ENCODE measurements at regions not wholly inside any gene's neighbourhood (a gene's known extent, or its start where the extent isn't known, plus 50 kb on each side); places are given as distances from the start of the nearest gene placed in this dataset.
"Not testable (repeated sequence)": the region's sequence is repeated elsewhere in the genome, so short reads cannot be mapped to it uniquely, and the experiment has no call there.

GRCh38 chr6:19603721-19604120, 233.4 kb upstream of the ID4 start:
- no peak for DNase-seq (ENCODE audit: low read depth in 3 of 3)

DNA sequence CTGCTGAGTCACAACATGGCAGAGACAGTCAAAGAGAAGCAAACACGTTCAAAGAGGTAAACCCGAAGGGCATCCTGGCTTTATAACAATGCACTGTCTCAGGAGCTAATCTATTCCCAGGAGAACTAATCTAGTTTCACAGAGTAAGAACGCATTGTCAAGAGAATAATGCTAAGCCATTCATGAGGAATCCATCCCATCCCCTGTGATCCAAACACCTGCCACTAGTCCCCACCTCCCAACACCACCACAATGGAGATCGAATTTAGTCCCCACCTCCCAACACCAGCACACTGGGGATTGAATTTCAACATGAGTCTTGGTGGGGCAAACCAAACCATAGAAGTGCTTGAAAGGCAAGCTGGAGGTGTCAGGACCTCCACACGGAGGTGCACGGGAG, 231.5 kb upstream of the ID4 start:
- no peak for DNase-seq (ENCODE audit: low read depth in 3 of 3)

- no peak for DNase-seq (ENCODE audit: low read depth in 3 of 3)
These were observed 228.6 kb upstream of the ID4 start for GRCh38 chr6:19608546-19608945.

- DNase-seq (ENCODE audit: low read depth in 3 of 3), result no peak
These were observed 227.1 kb upstream of the ID4 start for GRCh38 chr6:19609972-19610641.

GRCh38 chr6:19612672-19613466, 224.3 kb upstream of the ID4 start:
- DNase-seq (ENCODE audit: low read depth in 3 of 3), result not testable (repeated sequence)

DNA sequence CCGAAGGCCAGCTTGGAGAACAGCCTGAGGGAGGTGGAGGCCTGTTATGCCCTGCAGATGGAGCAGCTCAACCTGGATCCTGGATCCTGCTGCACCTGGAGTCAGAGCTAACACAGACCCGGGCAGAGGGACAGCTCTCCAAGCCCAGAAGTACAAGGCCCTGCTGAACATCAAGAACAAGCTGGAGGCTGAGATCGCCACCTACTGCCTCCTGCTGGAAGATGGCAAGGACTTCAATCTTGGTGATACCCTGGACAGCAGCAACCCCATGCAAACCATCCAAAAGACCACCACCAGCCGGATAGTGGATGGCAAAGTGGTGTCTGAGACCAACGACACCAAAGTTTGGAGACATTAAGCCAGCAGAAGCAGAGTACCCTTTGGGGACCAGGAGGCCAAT, 223.5 kb upstream of the ID4 start:
- no peak for DNase-seq (ENCODE audit: low read depth in 3 of 3)

- DNase-seq (ENCODE audit: low read depth in 3 of 3), result no peak
These were observed 221.1 kb upstream of the ID4 start for GRCh38 chr6:19616022-19616421.

DNA sequence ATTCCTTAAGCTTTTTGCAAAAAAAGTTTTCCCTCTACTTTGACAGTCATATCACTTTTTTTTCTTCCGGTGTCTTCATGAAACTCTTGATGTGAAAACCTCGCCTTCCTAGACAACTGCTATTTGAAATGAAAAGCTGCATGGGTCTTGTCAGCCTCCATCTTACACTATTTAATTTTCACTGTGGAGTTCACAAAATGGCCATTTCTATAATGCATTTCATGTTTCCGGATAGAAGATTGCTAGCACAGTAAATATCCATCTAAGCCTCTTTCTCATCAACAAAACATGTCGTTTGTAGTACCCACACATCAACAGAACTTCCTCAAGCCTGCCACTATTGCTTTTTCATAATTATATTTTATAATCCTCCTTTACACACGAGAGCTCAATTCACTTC, 204.9 kb upstream of the ID4 start:
- no peak for DNase-seq (ENCODE audit: low read depth in 3 of 3)

DNA sequence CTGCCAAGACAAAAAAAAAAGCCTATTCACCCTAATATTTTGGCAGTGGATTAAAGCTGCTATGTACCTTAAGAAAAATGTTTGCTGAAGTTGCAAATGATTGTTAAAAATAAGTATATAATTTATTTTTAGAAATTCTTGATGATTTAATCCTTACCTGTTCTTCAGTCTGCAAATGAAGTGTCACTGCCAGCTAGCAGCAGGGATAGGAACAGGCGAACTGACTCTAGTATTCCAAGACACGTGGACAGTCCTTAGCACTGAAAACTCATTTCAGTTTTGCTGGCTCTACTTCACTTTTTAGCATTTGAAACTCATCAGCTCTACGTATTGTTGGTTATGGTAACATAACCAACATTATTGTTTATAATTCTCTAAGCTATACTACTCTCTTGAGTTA, 204.4 kb upstream of the ID4 start:
- no peak for DNase-seq (ENCODE audit: low read depth in 3 of 3)

DNA sequence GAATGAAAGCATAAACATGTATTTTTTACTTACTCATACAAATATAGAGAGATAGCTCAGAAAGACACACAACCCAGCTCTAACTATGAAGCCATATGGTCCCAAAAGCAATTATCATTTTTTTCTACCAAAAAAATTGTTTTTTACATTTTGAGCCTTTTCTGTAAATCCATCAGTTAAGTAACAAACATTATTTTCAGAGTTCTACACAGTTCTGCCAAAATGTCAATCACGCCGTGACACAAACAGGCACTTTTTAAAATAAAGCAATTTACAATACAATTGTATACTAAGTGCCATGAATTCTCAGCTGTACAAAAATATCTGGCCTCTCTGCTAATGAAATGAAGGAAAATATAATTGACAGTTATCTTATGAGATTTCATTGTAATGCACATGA, 201.4 kb upstream of the ID4 start:
- no peak for DNase-seq (ENCODE audit: low read depth in 3 of 3)

DNA sequence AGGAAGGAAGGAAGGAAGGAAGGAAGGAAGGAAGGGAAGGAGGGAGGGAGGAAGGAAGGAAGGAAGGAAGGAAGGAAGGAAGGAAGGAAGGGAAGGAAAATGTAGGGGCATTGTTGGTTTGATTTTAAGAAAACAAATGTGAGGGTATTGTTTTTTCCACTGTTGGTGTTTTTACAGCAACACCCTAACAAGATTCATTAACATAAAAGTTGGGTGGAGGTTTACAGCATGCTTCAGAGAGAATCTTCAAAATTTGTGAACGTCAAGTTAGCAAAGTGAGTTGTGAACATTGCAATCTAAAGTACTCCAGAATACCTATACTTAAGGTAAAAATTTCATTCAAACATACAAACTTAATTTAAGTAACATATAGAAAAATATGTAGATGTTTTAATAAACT, 200.2 kb upstream of the ID4 start:
- DNase-seq (ENCODE audit: low read depth in 3 of 3), result no peak

DNA sequence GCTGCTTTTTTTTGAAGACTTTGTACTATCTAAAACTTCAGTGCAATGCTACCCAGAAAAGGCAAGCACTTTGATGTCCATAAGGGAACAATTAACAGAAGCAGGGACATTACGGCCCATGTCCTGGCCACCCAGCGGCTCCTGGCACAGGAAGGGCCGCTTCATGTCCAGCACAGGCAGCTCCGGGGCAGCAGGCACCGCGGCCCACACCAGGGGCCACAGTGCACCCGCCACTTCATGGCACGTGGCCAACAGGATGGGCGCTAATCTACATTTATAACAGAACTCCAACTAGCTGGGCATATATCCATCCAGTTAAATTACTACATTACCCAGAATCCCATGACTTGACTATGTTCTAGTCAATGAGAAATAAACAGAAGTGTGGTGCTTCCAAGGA, 198.2 kb upstream of the ID4 start:
- DNase-seq (ENCODE audit: low read depth in 3 of 3), result no peak

DNA sequence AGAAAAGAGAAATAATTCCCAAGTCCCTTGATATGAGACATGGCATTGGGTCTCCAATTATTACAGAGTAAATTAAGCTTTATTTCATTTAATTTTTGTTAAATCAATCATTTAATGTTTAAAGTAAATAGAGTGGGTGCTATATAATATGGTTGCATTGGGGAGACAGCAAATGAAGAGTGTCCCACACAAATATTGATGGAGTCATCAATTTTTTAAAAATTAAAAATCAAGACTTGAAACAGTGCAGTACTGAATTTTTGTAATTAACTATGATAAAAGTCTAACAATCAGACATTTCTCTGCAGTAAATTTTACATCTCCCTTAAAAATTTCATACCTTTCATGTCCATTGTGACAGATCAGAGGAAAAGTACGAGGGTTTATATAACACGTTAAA, 193.9 kb upstream of the ID4 start:
- DNase-seq (ENCODE audit: low read depth in 3 of 3), result no peak

DNA sequence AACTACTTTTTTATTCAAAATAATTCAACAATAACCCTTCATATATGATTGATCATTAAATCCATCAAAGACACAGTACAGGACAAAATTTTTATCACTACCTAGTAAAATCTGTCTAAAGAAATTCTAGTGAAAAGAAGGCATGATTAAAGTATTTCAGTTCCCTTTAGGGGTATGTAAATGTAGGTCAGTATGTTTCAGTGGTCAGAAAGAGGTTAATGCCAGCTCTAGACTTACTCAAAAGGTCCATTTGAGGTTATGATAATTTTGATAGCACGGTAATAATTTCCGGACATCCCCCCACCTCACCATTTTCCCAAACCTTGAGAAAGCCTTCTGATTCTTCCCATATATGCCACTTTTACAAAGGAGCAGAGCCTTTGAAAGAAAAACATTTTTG, 193.5 kb upstream of the ID4 start:
- no peak for DNase-seq (ENCODE audit: low read depth in 3 of 3)

GRCh38 chr6:19655744-19656143, 181.4 kb upstream of the ID4 start:
- DNase-seq (ENCODE audit: low read depth in 3 of 3), result no peak

DNA sequence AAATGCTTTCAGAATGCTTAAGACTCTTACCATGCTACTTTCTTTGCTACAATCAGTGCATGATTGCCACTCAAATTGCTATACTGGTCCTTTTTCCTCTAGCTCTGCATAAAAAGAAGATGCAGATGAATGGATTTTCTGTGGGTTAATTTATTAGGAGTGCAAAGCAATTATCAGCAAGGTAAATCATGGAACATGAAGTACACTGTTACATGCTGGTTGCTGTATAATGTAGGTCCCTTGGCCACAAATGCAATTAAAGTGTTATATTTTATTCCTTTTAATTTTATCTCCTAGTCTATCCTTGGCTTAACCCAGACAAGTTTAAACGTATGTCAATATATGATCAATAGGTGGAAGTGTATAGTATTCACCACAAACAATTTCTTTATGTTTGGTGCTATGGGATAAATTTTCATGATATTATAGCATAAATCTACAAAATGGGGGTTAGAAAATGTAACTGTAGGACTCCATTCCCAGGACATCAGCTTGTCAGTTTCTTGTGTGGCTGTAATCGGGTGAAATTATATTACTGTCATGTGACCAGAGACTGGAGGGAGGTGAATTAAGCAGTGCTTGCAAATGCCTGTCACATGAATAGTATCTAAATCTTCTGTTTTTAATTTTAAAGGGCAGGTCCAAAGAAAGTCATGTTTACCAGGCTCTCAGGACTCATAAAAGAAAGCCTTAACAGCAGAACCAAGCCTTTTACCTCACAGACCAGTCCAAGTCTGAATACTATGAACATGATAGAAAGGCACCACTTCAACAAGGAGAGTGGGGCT, 176.9 kb upstream of the ID4 start:
- no peak for DNase-seq (ENCODE audit: low read depth in 3 of 3)

- DNase-seq (ENCODE audit: low read depth in 3 of 3), result no peak
These were observed 174.3 kb upstream of the ID4 start for GRCh38 chr6:19662911-19663310.

DNA sequence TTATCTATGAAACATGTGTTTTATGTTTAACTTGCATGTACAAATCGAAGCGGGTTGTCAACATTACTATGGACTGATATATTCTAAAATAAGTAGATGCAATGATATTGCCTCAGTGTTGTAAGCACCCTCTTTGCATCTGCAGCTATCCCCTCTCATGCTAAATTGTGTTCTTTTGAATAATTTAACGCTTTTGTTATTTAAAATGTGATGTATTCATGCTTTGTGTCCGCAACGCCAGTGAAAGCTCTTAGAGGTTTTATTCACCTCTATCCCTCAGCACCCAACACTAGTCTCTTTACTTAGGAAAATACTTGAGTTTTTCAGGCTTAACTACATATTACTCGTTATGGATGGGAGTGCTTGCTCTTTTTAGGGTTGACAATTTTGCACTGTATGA, 173.7 kb upstream of the ID4 start:
- DNase-seq (ENCODE audit: low read depth in 3 of 3), result no peak

- no peak for DNase-seq (ENCODE audit: low read depth in 3 of 3)
These were observed 173.1 kb upstream of the ID4 start for GRCh38 chr6:19664050-19664449.

- DNase-seq (ENCODE audit: low read depth in 3 of 3), result no peak
These were observed 172.1 kb upstream of the ID4 start for GRCh38 chr6:19664878-19665612.

DNA sequence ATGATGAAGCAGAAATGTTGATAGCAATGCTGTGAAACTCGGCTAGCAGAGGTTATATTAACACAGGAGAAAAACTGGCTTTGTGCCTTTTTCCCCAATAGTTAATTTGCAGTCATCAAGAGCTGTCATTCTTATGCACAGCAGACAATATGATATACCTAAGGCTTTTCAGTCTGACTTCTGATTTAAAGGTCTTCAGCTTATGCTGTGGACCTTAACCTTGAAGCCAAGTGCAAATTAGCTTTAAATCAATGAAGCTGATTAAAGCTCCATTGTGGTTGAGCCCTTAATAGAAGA, 171.6 kb upstream of the ID4 start:
- no peak for DNase-seq (ENCODE audit: low read depth in 3 of 3)

DNA sequence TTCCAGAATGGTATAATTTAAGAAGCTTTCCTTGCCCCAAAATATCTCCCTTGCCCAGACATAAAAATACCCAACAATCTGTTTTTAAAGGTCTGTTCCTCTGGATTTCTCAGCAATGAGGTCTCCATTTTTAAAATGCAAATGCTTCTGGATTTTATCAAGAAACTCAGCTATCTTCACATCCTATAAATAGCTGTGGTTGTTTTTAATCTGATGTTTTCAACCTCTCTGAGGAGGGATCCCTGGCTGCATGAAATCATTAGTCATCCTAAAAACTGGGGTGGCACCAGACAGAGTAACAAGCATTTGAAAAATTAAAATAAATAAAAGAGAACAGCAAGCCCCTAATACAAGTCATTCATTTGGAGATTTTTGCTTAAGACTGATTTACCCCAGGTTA, 168.5 kb upstream of the ID4 start:
- no peak for DNase-seq (ENCODE audit: low read depth in 3 of 3)

Measured in stimulated activated CD4-positive, alpha-beta T cell treated with anti-CD3 and anti-CD28 coated beads, TNF-alpha, amount 100 ng/mL, for 24 hours (primary cell).